ENCODE measurements at regions not wholly inside any gene's neighbourhood (a gene's known extent, or its start where the extent isn't known, plus 50 kb on each side); places are given as distances from the start of the nearest gene placed in this dataset.

DNA sequence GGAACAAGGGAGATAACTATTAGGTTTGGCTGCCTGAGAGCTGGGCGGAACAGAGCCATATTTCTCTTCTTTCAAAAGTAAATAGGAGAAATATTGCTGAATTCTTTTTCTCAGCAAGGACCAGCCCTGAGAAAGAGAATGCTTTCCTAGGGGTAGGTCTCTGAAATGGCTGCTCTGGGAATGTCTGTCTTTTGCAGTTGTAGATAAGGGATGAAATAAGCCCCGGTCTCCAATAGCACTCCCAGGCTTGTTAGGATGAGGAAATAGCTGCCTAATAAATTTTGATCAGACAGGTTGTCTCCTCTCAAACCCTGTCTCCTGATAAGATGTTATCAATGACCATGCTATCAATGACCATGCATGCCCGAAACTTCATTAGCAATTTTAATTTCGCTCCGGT, 207.8 kb upstream of the KIT start:
- TF ChIP-seq YY1 (IDR thresholded peaks at IDR 0.05; ENCODE audit: insufficient read depth, insufficient read length) (no peak), SUZ12 (IDR thresholded peaks at IDR 0.05; ENCODE audit: extremely low read depth, insufficient read depth, insufficient read length) (no peak), ZNF274 (IDR thresholded peaks at IDR 0.05; ENCODE audit: low read depth, low read length) (no peak)

Measured in NT2/D1 (cell line).